ENCODE measurements at regions not wholly inside any gene's neighbourhood (a gene's known extent, or its start where the extent isn't known, plus 50 kb on each side); places are given as distances from the start of the nearest gene placed in this dataset.

DNA sequence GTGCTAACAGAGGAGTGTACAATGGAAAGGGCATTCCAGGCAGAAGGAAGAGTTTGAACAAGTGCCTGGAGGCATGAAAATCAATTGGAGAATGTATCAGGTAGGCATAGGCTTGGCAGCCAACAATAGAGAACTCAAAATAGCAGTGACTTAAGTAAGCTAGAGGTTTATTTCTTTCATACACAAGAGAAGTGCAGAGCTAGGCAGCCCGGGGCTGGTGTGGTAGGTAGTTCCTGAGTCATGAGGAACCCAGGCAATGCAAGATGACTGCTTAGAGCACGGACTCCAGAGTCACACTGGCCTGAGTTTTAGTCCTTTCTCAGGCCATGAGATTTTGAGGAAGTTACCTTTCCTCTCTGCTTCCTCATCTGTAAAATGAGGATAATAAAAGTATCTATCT, 74.8 kb upstream of the LRRN2 start:
- 3% methylated on average over 2 of the region's 2 CpGs for WGBS (ENCODE audit: insufficient coverage, low coverage, missing lambda C conversion rate)
- no peak overlapping the region for H3K4me3 ChIP-seq
- no peak for DNase-seq (ENCODE audit: extremely low read depth in 1 of 4, low spot score in 3 of 4)
- BruUV-seq (replicated peaks), result no TSS peak
- ChIA-PET CTCF (ENCODE audit: low intra/inter-chr PET ratio) (interaction anchor here (1.1 kb wide), 1 partner anchor 194 kb away, joined by 4 read pairs; no protein-coding TSS in a partner anchor), POLR2A (interaction anchor here (0.8 to 2.5 kb wide), 3 partner anchors 9 to 118 kb away, joined by 3 to 11 read pairs (median 6); no protein-coding TSS in a partner anchor)
- H3K9me1 ChIP-seq (ENCODE audit: control insufficient read depth, insufficient read depth, low read length), result no peaks in the 10 kb centered on the region
- H3K27ac ChIP-seq (ENCODE audit: extremely low read depth, low read depth, low read length), result no peak overlapping the region
- peaks cover 5 to 6% of the 10 kb centered on the region in 2 experiments; a peak in 4 of 5 replicates for H3K4me1 ChIP-seq (replicated peaks in 1 of 2; ENCODE audit: control insufficient read depth in 2 of 2, insufficient read depth in 2 of 2, low read length in 2 of 2)
- ATAC-seq, result no peak
- H3K27me3 ChIP-seq (ENCODE audit: control insufficient read depth in 2 of 2, insufficient read depth in 2 of 2, low read length in 2 of 2), result 0 out of 5 replicates have a peak, but pooled peaks cover 2 to 3% of the 10 kb centered on the region in 2 experiments
- no peaks in the 10 kb centered on the region for H3K79me2 ChIP-seq (ENCODE audit: control insufficient read depth, insufficient read depth, low read length)
- in situ Hi-C loops (cut with MboI) (no loop called here), intact Hi-C loops (cut with micrococcal nuclease) (loop anchor here (5.0 kb wide), 2 partner anchors 48 to 138 kb away; no protein-coding TSS in a partner anchor)
- H3K36me3 ChIP-seq (ENCODE audit: control insufficient read depth, insufficient read depth, low read length), result no peaks in the 10 kb centered on the region
- no peak overlapping the region for H2AFZ ChIP-seq (ENCODE audit: low read depth, low read length)
- no peaks in the 10 kb centered on the region for H4K20me1 ChIP-seq (replicated peaks; ENCODE audit: control insufficient read depth, insufficient read depth, low read length)
- no peak overlapping the region for H3K9ac ChIP-seq (ENCODE audit: insufficient read depth in 1 of 2, low read depth in 2 of 2, low read length in 2 of 2)
- FAIRE-seq, result no peak
- H3K9me3 ChIP-seq (replicated peaks; ENCODE audit: control insufficient read depth, insufficient read depth, low read depth, low read length), result no peaks in the 10 kb centered on the region
- no peak overlapping the region for H3K4me2 ChIP-seq (ENCODE audit: insufficient read depth, low read length)
- TF ChIP-seq ZNF174 (CRISPR knock-in tag; IDR thresholded peaks at IDR 0.05) (no peak), GATAD2A (IDR thresholded peaks at IDR 0.05) (no peak), PRMT5 (CRISPR knock-in tag; IDR thresholded peaks at IDR 0.05) (no peak)
- TF ChIP-seq, protein P1, sequence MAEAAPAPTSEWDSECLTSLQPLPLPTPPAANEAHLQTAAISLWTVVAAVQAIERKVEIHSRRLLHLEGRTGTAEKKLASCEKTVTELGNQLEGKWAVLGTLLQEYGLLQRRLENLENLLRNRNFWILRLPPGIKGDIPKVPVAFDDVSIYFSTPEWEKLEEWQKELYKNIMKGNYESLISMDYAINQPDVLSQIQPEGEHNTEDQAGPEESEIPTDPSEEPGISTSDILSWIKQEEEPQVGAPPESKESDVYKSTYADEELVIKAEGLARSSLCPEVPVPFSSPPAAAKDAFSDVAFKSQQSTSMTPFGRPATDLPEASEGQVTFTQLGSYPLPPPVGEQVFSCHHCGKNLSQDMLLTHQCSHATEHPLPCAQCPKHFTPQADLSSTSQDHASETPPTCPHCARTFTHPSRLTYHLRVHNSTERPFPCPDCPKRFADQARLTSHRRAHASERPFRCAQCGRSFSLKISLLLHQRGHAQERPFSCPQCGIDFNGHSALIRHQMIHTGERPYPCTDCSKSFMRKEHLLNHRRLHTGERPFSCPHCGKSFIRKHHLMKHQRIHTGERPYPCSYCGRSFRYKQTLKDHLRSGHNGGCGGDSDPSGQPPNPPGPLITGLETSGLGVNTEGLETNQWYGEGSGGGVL (CRISPR knock-in tag; IDR thresholded peaks at IDR 0.05), result no peak
- TF ChIP-seq, protein P2, sequence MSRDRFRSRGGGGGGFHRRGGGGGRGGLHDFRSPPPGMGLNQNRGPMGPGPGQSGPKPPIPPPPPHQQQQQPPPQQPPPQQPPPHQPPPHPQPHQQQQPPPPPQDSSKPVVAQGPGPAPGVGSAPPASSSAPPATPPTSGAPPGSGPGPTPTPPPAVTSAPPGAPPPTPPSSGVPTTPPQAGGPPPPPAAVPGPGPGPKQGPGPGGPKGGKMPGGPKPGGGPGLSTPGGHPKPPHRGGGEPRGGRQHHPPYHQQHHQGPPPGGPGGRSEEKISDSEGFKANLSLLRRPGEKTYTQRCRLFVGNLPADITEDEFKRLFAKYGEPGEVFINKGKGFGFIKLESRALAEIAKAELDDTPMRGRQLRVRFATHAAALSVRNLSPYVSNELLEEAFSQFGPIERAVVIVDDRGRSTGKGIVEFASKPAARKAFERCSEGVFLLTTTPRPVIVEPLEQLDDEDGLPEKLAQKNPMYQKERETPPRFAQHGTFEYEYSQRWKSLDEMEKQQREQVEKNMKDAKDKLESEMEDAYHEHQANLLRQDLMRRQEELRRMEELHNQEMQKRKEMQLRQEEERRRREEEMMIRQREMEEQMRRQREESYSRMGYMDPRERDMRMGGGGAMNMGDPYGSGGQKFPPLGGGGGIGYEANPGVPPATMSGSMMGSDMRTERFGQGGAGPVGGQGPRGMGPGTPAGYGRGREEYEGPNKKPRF (IDR thresholded peaks at IDR 0.05; ENCODE audit: low read depth, low read length), result no peak
- TF ChIP-seq, protein P3, sequence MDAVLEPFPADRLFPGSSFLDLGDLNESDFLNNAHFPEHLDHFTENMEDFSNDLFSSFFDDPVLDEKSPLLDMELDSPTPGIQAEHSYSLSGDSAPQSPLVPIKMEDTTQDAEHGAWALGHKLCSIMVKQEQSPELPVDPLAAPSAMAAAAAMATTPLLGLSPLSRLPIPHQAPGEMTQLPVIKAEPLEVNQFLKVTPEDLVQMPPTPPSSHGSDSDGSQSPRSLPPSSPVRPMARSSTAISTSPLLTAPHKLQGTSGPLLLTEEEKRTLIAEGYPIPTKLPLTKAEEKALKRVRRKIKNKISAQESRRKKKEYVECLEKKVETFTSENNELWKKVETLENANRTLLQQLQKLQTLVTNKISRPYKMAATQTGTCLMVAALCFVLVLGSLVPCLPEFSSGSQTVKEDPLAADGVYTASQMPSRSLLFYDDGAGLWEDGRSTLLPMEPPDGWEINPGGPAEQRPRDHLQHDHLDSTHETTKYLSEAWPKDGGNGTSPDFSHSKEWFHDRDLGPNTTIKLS (IDR thresholded peaks at IDR 0.05; ENCODE audit: borderline replicate concordance, low read depth), result no peak
